HG03571 (cell line): ENCODE measurements at regions not wholly inside any gene's neighbourhood (a gene's known extent, or its start where the extent isn't known, plus 50 kb on each side); places are given as distances from the start of the nearest gene placed in this dataset.

Experiments
- ATAC-seq: cut with Tn5 transposase; IDR thresholded peaks from one replicate; pipeline ENCODE4 v1.9.1; 2021; ENCODE audit not compliant: unreplicated experiment

GRCh38 chr11:11016943-11017342 lies 159.1 kb upstream of the ZBED5 start:
- no peak for ATAC-seq

- no peak for ATAC-seq
These were observed 158.2 kb upstream of the ZBED5 start for GRCh38 chr11:11016068-11016467.

DNA sequence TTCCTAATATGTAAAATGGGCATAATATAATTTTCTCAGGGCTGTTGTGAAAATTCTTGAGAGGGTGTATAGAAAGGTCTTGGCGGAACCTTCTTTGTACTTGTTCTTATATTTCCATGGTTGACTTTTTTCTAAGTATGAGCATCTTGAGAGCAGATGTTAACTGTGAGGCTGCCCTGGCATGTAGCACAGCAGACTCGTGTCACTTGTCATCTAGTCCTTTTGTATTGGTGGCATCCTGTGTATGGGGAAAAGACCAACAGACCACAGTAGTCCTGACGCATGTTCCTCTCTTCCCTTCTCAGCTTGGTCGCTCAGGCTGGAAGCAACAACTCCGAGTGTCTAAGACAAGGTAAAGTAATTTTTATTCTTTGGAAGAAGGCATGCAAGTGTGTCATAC lies 153.8 kb upstream of the ZBED5 start:
- ATAC-seq, result no peak

DNA sequence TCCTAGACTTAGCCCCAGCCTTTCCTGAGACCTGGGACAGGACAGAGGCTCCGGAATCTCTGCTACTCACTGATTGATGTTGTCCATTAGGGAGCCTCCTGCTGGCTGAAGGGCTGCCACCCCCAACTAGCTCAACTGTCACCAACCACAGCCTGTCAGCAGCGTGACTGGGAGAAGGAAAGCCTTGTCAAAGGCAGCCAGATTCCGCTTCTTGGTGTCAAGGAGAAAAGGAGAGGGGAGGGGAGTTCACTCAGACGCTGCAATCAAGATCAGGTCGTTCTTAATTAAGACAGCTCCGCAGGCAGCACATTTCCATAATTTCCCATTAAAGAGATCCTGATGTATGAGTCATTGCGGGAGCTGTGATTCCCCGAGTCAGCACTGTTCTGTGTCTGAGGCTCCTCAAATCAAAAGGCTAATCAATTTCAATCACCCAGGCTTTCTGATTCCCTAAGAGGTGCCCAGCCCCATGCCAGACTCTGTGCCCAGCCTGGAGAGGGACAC lies 152.8 kb upstream of the ZBED5 start:
- ATAC-seq, result no peak

DNA sequence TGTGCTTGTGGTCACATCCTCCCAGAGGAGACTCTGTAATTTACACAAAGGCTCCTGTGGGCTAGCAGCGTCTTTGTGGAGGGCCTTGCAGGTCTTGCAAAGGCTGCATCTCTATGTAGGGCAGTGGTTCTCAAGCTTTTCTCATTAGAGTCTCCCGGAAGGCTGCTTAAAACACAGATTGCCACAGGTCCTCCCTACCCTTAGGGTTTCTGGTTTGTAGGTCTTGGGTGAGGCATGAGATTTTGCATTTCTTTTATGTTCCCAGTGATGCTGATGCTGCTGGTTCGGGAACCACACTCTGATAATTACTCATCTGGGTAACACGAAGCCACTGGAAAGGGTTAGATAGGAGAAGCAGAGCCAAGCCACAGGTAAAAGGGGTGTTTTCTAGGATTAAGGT lies 151.3 kb upstream of the ZBED5 start:
- no peak for ATAC-seq

GRCh38 chr11:11004069-11004468 lies 146.2 kb upstream of the ZBED5 start:
- no peak for ATAC-seq

DNA sequence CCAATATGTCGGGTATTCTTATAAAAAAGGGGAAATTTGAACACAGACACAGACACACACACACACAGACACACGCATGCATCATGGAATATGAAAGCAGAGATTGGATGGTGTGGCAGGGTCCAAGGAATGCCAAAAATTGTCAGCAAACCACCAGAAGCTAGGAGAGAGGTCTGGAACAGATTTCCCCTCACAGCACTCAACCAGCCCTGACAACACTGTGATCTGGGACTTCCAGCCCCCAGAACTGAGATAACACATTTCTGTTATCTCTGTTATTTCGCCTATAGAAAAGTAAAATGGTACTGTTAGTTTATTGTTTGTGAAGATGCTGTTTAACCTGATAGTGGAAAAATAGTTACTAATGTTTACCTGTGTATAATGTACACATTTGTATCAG lies 145.4 kb upstream of the ZBED5 start:
- no peak for ATAC-seq

DNA sequence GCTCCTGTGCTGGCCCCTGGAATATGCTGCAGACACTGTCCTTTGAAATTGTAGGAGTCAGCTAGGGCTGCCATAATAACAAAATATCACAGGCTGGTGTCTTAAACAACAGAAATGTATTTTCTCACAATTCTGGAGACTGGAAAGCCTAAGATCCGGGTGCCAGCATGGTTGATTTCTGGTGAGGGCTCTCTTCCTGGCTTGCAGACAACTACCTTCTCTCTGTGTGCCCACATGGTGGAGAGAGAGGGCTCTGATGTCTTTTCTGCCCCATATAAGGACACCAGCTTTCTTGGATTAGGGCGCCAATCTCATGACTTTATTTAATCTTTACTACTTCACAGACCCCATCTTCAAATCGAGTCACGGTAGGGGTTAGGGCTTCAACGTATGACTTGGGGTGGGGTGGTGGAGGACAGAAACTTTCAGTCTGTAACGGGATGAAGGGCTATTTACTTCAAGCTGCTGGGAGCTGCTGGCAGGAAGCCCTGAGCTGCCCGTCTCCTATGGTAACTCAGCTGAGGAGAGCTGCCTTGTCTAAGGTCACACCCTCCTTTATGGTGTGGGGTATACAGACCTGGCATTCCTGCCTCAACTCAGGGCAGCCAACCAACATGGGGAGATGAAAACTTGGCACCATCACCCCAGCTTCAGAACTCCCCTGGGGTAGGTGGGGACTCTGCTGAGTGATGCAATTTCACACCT lies 142.9 kb upstream of the ZBED5 start:
- ATAC-seq, result no peak

DNA sequence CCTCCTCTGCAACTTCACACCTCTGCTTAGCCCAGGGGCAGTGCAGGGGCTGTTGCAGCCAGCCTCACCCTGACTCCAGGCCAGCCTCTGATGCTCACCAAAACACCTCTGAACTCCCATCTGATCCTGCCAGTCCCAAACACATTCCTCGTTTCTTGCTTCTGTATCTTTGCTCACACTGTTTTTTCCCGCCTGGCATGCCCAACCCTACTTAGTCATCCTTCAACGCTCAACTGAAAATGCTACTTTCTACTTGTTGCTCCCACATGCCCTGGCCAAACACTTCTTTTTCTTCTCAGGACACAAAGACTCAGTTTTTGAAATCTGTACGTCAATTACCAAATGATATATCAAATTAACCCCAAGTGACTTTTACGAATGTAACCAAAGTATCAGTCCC lies 140.8 kb upstream of the ZBED5 start:
- no peak for ATAC-seq

GRCh38 chr11:10996678-10997077 lies 138.8 kb upstream of the ZBED5 start:
- ATAC-seq, result no peak

- no peak for ATAC-seq
These were observed 135.8 kb upstream of the ZBED5 start for GRCh38 chr11:10993640-10994039.

DNA sequence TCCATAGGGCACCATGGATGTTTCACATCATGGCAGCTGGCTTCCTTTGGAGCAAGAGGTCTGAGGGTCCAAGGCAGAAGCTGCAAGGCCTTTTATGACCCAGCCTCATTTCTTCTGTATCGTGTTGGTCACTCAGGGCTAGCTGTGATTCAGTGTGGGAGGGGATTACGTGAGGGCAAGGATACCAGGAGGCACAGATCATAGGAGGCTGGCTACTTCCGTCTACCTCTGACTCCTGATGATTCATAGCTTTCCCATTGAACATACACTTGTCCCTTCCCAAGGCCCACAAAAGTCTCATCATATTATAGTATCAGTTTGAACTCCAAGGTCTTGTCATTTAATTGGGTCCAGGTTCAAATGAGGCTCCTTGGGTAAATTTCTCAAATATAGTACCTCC lies 135.3 kb upstream of the ZBED5 start:
- no peak for ATAC-seq

DNA sequence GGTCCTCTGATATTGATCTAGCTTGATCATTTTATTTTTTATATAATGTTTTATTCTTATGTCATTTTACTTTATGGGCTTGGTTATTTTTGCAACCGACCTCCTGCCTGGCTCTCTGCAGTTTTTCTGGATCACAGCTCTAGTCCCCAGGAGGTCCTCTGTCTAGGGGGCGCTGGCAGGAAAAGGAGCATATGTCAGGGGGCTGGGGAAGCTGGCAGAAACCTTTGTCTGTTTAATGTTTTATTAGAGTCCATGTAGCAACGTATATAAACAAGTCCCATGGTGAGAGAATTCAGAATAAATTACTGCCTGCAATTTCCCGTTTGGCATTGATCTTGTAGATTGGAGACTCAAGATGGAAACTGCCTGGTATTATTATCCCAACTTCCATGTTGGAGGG lies 133.5 kb upstream of the ZBED5 start:
- no peak for ATAC-seq

DNA sequence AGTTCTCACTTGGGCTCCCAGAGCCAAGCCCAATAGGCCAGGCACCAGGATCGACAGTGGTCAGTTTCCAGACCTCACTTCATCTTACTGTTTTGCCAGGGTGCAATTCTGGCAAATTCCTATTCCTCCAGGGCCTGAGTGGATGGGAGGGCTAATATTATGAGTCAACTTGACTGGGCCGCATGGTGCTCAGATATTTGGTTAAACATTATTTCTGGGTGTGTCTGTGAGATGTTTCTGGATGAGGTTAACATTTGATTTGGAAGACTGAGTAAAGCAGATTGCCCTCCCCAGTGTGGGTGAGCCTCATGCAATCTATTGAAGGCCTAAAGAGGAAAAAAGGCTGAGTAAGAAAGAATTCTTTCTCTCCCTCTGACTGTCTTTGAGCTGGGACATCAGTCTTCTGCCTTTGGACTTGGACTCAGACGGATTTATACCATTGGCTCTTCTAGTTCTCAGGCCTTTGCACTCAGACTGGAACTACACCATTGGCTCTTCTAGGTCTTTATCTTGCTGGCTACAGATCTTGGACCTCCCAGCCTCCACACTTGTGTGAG lies 132.9 kb upstream of the ZBED5 start:
- no peak for ATAC-seq

- no peak for ATAC-seq
These were observed 132.3 kb upstream of the ZBED5 start for GRCh38 chr11:10990160-10990559.

- no peak for ATAC-seq
These were observed 128.2 kb upstream of the ZBED5 start for GRCh38 chr11:10986006-10986405.

DNA sequence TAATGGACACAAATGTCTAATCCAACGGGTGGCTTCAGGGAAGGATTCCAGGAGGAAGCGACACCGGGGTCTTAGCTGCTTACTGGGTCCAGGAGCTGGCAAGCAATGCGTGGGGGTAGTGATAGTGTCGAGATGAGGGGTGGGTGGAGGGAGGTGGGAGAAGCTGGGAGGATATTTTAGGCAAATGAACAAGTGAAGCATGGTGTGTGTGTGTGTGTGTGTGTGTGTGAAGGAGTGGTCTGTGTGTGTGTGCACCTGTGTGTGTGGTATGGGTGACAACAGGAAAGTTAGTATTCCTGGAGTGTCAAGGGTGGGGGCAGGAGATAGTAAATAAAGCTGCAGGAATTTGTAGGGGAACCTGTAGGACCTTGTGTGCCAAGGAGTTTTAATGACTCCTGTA lies 126.9 kb upstream of the ZBED5 start:
- ATAC-seq, result no peak

DNA sequence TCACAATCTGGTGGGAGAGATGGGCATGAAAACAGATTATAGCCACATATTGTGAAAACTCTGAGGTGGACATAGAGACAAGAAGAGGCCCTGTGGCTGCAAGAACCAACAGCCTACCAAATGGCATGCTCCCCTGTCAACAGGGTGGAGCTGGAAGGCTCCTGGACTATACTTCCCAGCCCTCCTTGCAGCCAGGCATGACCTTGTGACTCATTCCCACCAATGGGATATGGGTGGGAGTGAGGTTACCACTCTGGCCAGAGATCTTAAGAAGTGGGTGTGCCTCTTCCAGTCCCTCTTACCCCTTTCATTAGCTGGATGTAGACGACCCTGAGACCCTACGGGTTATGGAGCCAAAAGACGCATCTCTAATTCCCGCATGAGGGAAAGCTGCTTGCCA lies 126.4 kb upstream of the ZBED5 start:
- ATAC-seq, result no peak

DNA sequence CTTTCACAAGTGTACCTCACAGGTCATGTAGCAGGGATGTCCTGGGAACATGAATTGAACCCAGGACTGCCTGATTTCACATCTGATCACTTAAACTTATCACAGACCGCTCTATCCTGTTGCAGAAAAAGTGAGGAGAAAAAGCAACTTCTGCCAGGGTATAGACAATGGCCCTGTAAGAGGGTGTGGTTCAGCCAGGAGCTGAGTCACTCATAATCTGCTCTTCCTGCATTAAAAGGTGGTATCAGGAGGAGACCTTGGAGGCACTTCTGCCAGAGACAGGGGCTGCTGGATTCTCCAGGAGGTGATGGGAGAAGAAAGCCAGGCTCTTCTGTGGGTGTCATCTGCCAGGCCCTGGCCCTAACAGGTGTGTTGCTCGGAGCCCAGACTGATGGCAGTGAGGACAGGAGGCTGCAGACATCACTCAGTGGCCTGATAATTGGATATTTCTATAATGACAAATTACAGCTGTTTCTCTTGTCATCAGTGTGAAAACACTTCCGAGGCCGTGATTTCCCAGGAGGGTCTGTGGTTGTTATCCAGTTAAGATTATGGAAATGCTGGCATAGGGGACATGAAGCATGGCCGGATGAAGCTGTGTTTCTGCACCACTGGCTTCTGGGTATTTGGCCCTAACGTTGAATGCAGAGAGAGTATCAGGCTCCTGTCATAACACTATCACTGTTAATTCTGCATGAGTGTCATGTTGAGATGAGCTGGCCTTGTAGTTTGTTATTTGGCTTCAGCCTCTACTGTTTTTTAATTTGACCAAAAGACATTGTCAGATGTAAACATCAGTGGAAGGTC lies 125.1 kb upstream of the ZBED5 start:
- ATAC-seq, result no peak

DNA sequence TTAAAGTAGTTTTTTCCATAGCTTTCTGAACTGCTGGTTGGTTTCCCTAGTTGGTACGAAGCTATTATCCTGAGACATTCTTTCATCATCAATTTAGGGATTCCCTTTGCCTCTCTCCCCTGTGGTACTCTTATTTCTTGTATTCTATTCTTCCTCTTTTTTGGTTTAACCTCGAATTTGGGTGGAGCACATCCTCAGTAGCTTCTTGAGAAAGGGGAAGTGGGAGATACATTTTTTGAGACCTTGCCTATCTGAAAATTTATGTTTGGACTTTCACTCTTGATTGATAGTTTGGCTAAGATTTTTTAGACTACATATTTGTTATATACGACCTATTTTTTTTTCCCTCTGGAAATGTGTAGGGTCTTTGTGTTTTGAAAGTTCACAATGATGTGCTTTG lies 121.7 kb upstream of the ZBED5 start:
- ATAC-seq, result no peak

DNA sequence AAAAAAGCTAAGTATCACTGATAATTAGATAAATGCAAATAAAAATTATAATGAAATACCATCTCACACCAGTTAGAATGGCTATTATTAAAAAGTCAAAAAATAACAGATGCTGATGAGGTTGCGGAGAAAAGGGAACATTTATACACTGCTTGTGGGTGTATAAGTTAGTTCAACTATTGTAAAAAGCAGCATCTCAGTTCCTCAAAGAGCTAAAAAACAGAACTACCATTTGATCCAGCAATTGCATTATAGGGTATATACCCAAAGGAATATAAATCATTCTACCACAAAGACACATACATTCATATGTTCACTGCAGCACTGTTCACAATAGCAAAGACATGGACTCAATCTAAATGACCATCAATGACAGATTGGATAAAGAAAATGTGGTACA lies 120.3 kb upstream of the ZBED5 start:
- no peak for ATAC-seq

- ATAC-seq, result no peak
These were observed 117.5 kb upstream of the ZBED5 start for GRCh38 chr11:10975287-10975721.
